ENCODE measurements at regions not wholly inside any gene's neighbourhood (a gene's known extent, or its start where the extent isn't known, plus 50 kb on each side); places are given as distances from the start of the nearest gene placed in this dataset.
"Not testable (repeated sequence)": the region's sequence is repeated elsewhere in the genome, so short reads cannot be mapped to it uniquely, and the experiment has no call there.

DNA sequence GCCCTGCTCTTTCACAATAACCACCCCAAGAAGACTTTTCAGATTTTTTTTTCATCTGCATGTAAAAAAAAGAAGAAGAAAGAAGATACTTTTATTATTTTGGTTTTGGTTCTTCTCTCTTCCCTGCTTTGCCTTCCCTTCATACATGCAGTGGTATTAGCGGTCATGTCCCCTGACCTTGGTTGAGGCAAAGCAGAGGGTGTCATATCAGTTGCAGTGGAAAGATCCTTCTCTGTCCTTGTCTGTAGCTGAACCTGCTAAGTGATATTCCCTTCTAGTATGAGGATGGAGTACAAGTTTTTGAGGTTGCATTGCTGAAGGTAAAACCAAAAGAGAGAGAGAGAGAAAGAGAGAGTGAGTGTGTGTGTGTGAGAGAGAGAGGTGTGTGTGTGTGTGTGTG is 345.7 kb downstream of the UTRN start:
- no peak for DNase-seq

DNA sequence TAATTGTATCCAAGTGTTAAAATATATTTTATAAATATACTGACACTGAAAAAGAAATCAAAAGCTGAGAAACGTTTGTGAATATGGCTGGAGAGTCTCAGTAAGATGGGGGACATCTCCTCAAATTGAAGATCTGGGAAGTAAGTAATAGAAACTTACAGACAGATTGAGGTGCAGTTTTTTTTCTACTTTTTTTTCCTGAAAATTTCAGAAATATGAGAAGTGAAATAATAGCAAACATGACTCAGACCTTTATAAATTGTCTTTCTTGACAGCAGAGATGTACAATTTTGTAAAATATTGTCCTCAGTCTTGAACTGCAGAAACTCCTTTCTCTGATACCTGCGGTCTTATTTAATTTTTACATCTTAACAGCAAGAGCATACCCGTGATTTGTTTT is 347.1 kb downstream of the UTRN start:
- no peak for DNase-seq

DNA sequence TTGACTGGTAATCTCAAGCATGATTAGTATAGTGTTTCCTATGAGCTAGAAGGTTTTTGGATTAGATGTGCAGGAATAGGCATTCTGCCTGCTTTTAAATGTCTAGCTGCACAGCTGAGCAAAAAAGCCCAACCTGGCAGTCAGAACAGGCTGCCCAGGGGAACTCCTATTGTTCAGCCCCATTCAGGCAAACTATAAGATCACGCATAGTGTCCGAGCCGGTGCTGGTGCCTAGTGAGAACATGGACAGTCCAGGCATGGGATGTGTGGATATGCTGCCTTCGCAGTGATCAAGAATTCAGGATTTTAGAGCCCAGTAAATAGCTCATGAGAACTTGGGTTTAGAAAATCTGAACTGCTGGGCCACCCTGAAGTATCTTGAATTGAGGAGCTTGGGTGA is 348.8 kb downstream of the UTRN start:
- no peak for DNase-seq

DNA sequence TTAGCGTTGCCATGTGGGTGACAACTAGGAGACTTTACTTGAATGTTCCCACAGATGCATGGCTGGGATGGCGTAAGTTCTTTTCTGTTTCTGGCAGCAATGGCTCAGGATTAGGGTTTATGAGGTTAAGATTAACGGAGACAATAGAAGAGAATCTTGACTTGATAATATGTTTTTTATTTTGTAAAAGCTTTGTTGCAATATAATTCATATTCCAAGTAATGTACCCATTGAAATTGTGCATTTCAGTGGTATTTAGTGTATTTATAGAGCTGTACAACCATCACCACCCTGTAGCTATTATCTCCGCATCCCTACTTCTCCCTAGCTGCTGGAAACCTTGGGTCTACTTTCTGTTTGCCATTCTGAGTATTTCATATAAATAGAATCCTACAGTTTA is 349.2 kb downstream of the UTRN start:
- DNase-seq, result no peak

DNA sequence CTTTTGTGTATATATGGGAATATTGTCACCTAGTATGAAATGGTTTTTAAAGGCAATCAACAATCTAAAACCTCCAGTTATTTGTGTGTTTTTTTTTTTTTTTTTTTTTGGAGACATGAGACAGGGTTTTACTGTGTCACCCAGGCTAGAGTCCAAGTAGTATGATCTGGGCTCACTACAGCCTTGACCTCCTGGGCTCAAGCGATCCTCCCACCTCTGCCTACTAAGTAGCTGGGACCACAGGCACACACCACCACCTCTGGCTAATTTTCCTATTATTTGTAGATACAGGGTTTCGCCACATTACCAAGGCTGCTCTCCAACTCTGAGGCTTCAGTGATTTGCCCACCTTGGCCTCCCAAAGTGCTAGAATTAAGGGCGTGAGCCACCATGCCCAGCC is 349.9 kb downstream of the UTRN start:
- no peak for DNase-seq

DNA sequence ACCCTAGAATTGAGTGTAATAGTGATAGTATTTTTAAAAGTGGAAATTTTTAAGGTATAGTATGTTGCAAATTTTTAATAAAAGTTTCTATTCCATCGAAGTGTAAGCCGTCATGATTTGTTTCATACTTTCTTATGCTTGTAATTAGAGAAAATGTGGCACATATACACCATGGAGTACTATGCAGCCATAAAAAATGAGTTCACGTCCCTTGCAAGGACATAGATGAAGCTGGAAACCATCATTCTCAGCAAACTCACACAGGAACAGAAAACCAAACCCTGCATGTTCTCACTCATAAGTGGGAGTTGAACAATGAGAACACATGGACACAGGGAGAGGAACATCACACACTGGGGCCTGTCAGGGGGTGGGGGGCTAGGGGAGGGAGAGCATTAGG is 350.9 kb downstream of the UTRN start:
- not testable (repeated sequence) for DNase-seq

DNA sequence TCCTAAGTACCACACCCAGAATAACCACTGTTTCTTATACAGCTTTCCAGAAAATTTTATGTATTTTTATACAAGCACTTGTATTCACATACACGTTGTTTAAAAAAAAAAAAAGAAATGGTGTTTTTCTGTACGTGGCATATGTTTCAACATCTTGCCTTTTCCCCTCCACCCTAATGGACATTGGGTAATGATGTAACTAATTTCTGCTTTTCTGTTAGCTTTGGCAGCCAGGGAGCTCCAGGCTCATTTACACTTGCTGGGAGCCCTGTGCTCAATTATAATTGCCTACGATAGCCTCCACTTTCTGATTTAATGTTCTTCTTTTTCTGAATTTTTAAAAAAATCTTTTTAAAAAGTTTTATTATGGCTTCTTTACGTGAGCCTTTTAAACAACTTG is 352.4 kb downstream of the UTRN start:
- DNase-seq, result no peak

DNA sequence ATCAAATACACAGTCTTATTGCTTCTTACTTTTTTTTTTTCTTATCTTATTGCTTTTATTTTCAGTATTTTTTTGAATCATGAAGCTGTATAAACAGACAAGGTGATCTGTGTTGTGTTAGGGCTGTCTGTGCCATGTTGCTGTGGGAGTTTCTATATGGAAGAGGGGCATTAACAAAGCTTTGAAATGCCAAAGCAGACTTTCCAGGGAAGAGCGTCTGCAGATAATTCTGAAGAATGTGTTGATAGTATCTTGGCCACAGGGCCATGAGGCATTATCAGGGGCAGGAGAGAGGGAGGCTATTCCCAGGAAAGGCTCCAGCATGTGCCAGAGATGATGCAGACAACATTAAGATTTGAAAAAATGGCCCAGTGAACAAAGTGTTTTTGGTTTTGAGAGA is 354.5 kb downstream of the UTRN start:
- no peak for DNase-seq

DNA sequence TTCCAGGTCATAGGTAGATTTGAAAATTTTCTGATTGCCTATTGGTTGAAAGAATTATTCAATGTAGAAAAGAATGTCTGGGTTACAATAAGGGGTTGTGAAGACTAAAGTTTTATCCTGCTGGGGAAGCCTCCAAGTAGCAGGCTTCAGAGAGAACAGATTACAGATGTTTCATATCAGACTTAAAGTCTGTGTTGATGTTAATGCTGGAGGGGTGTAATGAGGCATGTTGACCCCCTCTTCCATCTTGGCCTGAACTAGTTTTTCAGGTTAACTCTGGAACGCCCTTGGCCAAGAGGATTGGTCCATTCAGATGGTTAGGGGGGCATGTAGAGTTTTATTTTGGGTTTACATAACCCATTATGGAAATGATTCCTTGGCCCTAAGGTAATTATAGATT is 356.2 kb downstream of the UTRN start:
- no peak for DNase-seq

DNA sequence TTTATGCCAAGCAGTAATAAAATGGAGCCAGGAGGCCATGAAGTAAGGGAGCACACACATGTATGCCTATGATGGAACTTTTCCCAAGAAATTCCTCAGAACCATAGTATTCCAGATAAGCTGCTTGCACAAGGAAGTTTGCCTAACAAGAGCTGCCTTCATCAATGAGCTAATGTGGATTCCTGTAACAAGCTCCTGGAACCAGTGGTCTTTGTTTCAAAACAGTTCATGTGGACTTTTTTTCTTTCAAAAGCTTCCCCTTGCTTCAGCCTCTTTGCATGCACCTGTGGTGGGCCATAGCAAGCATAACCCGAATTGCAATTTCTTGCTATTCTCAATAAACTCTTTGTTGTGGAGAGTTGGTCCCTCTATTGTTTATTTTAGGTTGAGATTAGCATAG is 359.6 kb downstream of the UTRN start:
- no peak for DNase-seq

DNA sequence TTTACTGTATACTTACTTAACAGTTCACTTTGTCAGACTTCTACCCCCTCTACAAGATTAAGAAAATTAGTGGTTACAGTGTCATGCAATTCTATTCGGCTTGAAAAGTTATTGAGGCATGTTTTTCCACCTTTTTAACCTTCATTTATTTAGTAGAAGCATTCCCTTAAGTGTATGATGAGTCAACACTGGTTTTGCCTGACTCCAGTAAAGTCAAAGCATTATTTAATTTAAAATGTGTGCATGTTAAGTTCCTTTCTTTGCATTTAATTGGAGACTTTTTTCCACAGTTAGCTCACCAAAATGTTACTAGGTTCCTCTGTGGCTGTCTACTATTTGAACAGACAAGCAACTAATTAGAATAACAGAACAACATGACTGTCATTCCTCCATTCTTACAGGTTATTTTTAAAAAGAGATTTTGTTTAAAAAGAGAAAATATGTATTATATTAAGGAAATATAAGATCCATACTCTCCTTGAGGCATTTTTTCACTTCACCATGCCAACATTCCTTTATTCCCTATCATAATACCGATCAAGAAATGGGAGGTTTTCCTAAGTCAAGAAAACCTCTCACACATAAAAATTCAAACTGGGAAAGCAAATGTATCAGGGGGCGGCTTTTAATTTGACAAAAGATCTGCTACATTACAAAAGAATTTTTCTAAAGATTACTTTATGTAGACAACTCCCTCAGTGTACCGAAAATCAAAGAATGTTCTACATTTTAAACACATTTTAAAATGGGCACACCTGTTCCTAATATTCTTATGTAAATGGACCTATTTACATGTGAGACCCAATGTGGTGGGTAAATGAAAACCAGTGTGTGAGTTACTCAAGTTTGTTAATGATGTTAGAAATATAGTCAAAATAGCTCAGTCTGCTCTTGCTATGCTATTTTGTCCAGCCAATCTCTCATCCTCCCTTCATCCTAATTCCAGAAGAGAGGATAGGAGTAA is 361.2 kb downstream of the UTRN start:
- DNase-seq, result no peak

DNA sequence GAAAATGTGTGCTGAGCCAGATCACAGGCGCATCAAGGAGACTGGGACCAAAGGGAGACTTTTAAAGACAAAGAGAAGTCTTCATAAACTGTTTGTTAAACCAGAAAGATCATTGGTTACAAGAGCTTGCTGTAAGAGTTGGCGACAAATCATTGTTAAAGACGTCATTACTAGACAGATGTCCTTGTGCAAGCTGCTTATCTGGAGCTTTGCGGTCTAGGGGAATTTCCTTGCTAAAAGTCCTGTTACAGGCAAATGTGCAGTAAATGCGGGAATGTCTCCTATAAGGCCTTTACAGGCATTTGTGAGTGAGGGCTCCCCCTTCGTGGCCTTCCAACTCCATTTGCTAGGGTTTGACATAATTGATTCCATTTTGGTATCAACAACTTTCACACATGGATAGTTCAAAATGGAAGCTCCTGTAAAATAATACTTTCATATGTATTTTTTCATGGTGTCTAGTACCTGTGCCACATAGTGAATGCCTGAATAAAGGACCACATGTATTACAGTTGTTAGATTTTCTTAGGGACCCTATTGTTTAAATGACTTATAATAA is 362.4 kb downstream of the UTRN start:
- DNase-seq, result no peak

DNA sequence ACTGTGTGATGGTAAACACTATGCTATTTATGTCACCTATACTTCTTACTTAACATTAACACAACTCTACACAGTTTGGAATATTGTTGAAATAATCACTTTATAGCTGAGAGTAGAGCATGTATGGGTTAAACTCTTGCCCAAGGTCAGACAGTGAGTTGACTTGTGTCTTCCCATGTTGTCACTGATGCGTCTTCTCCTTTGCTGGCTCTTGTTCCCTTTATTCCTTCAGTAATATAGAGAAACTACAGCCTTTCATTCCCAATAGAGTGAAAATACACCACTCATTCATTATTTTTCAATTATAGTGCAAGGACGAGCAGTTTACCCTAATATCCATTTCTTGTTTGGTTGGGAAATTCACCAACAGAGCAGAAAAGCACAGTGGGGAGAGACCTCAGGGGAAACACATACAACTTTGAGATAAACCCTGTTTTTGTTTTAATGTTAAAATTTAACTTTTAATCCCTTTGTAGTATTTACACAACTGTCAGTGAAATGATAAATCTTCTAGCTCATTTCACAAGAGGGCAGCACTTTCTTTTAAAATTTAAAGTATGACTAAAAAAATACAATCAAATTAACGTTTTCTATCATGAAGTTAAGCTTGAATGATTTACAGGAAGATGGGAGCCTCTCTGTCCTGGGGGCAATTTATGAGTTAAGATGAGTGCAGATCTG is 363.0 kb downstream of the UTRN start:
- no peak for DNase-seq

DNA sequence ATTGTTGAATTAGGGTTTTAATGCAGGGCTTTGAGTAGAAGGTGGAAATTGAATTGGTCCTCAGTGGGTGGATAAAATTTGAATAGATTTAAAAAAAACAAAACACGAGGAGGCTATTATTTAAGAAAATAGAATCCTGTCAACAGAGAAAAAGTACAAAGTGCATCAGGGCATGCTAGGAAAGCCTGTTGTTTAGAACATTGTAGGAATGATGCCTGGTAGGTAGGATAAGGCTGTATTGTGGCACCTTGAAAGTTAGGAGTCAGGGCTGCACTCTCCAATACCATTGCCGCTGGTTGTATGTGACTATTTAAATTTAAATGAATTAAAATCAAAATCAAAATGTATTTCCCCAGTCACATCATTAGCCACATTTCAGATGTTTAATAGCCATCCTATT is 363.9 kb downstream of the UTRN start:
- no peak for DNase-seq

DNA sequence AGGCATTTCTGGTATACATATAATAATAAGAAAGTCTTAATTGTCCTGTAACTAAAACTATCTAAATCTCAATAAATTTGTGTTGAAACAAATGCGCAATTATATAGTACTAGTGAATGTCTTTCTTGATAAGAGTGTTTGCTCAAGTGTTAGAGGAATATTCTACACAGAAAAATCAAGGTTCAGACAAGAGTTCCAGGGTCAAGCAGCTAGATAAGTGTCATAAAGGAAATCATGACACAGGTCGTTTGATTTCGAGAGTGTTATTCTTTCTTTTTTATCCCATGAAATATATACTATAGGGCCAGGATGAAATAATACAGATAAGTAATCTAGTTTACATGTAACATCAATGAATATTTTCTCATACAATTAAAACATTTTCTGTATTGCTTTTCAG is 366.1 kb downstream of the UTRN start:
- DNase-seq, result no peak

DNA sequence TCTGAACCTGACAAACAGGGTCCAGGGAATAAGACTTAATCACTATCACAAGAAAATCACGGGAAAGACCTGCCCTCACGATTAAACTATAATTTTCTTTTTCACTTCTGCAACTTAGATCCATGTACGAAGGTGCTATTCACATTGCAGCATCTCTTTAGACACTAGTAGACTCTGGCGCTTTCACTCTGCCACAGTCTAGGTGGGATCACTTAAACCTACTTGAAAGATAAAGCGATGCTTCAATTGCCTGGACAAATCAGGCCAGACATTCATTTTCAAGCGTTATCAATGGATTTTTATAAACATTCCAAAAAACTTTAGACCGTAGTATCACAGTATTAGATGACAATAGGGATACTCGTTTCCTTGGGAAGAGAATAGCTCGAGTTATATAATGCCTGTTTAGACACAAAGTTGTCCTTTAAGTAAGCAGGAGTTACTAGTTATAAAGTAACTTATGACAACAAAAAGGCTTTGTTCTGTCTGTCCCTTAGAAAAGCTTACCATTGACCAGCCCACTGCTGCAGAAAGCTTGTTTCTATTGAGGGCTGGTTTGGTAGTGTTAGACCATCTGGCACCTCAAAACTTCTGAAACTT is 367.3 kb downstream of the UTRN start:
- DNase-seq, result no peak

DNA sequence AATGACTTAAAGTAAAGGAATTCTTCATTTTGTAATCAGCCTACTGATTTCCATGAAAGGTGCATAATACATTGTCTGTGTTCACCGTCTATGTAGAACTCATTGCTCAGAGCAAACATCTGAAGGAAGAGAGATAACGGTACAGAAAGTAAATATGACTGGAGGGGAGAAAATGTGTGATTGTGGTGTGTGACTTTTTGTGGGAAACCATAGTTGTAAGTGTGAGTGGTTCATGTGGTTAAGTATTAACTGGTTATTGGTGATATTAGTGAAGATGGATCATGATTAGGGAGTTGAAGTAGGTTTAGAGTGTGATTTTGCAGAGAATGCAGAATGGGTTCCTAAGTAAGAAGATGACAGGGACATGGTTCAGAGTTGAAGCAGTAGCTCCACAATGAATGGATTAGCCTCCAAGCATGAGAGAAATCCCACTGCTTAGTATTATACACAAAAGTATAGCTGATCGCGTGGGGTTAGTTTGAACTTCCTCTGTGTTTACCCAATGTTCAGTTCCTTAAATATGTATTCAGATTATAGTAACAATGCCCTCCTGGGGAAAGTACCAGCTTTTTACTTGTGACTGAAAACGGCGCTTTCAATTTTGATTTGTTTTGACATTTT is 368.9 kb downstream of the UTRN start:
- DNase-seq, result no peak

DNA sequence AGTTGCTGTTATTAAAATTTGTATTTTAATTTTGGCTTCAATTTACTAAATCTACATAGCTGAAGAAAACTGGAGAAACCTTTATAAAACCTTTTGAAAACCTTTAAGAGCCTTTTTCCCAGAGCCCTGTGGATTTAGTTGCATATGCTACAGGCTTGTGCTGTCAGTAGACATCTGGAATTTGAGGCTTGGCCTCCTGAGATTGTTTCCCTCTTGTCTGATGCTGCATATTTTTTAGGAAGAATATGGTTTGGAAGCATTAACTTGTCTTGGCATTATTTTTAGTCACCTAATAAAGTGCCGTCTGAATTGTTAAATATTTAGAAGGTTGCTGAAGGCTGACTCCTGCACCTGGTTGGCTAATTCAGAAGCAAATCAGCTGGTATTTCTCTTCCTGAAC is 369.4 kb downstream of the UTRN start:
- DNase-seq, result no peak

DNA sequence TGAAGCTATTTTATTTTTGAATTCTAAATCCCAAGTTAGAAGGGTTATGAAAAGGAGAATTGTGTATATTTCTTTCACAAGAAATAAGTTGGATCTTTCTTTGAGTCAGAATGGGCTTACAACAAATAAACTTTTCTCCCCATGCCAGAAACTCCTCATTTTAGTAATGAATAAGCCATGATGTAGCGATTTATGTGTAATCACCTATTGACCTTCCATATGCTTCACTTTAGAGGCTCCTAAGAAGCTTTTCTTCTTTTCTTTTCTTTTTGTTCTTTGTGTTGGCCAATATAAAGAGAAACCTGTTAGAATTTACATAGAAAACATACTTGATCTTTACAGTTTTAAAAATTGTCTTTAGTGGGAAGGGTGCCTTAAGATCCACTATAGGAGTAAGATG is 370.2 kb downstream of the UTRN start:
- no peak for DNase-seq

DNA sequence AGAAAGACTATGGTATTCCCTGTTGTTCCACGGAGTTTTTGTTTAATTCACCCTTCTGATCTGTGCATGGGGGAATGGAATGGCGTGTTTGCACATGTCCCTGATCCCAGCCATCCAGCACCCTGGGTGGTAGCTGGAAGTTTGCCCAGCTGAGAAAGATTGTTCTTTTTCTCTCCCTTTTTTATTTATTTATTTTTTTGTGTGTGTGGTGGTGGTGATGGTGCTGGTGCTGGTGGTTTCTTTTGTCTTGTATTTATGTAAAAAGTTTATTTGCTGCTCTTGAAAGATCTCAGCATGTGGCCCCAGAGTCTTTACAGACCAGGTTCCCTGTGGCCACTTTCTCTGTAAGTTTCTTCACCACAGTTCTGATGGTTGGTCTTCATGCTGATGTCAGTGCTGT is 372.6 kb downstream of the UTRN start:
- DNase-seq, result no peak

DNA sequence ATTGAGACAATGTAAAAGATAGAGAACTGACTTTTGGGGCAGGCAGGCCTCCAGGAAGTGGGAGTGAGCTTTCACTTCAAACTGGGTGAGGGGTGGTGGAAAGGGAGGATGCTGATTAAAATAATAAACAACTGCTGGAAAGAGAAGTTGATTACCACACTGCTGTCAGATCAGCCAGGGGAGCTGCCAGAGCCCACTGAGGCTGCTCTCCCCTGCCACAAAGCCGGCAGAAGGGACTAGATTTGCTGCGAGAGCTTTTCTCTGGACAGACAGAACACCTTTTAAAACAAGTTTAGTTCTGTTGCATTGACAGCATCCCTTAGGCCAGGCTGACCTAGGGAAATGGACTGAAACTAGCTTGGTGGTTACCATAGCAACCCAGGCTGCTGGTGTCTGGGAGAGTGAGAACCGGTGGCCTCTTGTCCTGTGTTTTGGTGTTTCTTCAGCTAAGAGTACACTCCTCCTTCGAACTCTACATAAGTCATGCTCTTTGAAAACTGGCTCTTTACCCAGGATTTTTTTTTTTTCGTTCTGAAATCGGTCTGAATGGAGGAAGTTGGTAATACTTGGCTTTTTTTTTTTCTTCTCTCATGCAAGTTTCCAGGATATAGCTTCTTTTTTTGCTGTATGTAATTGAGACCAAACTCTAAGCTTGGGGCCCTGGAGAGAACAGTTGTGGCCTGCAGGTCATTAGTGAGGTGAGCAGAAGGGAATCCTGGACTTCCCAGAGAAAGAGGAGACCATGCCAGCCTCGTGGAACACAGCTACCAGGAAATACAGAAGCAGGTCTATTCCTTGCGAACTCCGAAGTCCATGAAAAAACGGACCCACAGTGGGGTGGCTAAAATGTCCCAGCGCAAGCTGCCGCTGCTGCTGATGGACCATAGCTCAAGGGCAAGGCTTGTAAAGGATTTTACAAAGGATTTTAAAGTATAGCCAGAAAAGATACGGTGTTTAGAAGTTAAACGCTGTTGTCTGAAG is 374.4 kb downstream of the UTRN start:
- no peak for DNase-seq

DNA sequence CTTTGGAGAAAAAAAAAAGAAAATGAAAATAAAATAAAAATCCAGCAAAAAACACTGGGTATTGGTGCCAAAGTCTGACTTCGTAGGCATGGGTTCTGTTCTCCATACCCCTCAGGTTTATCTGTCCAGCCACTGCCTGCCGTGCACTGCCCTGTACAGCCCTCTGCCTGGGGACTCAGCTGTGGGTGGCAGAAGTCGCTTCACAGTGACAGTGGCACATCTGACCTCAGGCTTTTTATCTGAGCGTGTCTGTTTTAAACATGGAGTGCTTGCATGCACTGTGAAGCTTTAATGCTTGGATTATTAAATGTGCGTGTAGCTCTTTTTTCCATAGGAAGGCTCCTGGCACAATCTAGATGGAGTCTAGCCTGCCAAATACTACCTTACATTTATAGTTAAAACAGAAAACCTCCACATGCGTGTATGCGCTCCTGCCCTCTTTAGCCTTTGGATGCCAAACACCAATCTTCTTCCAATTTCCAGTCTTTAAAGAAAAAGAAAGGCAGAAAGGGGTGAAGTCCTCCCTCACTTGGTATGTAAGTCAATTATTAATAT is 375.5 kb downstream of the UTRN start:
- no peak for DNase-seq

Measured in activated CD4-positive, alpha-beta T cell treated with anti-CD3 and anti-CD28 coated beads, Interleukin-2, amount 50 U/mL, for 1 hour (primary cell).